ENCODE measurements at regions not wholly inside any gene's neighbourhood (a gene's known extent, or its start where the extent isn't known, plus 50 kb on each side); places are given as distances from the start of the nearest gene placed in this dataset.

DNA sequence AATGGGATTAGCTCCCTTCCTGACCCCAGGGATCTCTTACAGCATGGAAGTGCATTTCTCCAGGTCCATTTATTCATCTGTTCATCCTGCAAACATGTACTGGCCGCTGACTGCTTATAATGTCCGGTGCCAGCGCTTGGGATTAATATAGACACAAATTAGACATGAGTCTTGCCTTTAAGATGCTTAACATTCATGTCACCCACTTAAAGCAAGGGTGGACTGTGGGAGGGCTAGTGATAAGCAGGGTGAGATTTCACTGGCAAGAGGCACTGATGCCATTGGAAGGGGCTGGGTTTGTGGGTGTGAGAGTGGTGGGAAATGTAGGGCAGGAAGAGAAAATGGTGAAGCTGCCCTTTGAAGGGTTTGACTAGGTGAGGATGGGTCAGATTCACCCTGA is 92.2 kb upstream of the MPHOSPH6 start:
- Histone ChIP-seq H3K9ac (replicated peaks; ENCODE audit: extremely low read depth, insufficient read depth, low read length) (no peak overlapping the region), H3K4me3 (replicated peaks in 1 of 3; ENCODE audit: insufficient read depth in 1 of 3, low read depth in 1 of 3, low read length in 3 of 3) (no peak overlapping the region), H3K9me3 (replicated peaks; ENCODE audit: control insufficient read depth, insufficient read depth, low read length) (no peaks in the 10 kb centered on the region), H3K9me1 (replicated peaks; ENCODE audit: control insufficient read depth, extremely low read depth, insufficient read depth, low read length) (no peaks in the 10 kb centered on the region), H2AFZ (ENCODE audit: low read depth, low read length) (no peak overlapping the region), H3K79me2 (ENCODE audit: control insufficient read depth, insufficient read depth, low read length) (no peaks in the 10 kb centered on the region), H3K4me2 (ENCODE audit: insufficient read depth, low read length) (no peak overlapping the region), H3K27ac (ENCODE audit: insufficient read depth, low read depth, low read length) (no peak overlapping the region), H3K27me3 (ENCODE audit: control insufficient read depth in 2 of 2, insufficient read depth in 2 of 2, low read length in 2 of 2) (peaks cover 4 to 13% of the 10 kb centered on the region in 2 experiments), H3K36me3 (ENCODE audit: control insufficient read depth in 2 of 2, extremely low read depth in 1 of 2, insufficient read depth in 2 of 2, low read length in 2 of 2) (no peaks in the 10 kb centered on the region), H4K20me1 (replicated peaks; ENCODE audit: control insufficient read depth, extremely low read depth, insufficient read depth, low read length) (no peaks in the 10 kb centered on the region), H3K4me1 (ENCODE audit: control insufficient read depth, extremely low read depth, insufficient read depth, low read length) (no peaks in the 10 kb centered on the region)
- intact Hi-C loops (cut with micrococcal nuclease) = loop anchor here (2.0 to 10.0 kb wide), 6 partner anchors 195 to 1615 kb away; no protein-coding TSS in a partner anchor
- TF ChIP-seq POLR2AphosphoS5 (IDR thresholded peaks at IDR 0.05; ENCODE audit: insufficient read depth, low read depth, low read length) (no peak), GATA2 (IDR thresholded peaks at IDR 0.05; ENCODE audit: insufficient read depth, insufficient read length, low read depth, low read length) (no peak), JUN (IDR thresholded peaks at IDR 0.05; ENCODE audit: borderline replicate concordance, insufficient read depth, insufficient read length, low read depth) (no peak), FOS (IDR thresholded peaks at IDR 0.05; ENCODE audit: borderline replicate concordance, insufficient read depth, low read length) (no peak), EZH2 (IDR thresholded peaks at IDR 0.05; ENCODE audit: borderline replicate concordance, low read depth, low read length, severe bottlenecking) (no peak), MYC (IDR thresholded peaks at IDR 0.05; ENCODE audit: low read depth, low read length) (no peak), POLR2A (IDR thresholded peaks at IDR 0.05; ENCODE audit: low read depth, low read length) (no peak)
- TF ChIP-seq, protein P1, sequence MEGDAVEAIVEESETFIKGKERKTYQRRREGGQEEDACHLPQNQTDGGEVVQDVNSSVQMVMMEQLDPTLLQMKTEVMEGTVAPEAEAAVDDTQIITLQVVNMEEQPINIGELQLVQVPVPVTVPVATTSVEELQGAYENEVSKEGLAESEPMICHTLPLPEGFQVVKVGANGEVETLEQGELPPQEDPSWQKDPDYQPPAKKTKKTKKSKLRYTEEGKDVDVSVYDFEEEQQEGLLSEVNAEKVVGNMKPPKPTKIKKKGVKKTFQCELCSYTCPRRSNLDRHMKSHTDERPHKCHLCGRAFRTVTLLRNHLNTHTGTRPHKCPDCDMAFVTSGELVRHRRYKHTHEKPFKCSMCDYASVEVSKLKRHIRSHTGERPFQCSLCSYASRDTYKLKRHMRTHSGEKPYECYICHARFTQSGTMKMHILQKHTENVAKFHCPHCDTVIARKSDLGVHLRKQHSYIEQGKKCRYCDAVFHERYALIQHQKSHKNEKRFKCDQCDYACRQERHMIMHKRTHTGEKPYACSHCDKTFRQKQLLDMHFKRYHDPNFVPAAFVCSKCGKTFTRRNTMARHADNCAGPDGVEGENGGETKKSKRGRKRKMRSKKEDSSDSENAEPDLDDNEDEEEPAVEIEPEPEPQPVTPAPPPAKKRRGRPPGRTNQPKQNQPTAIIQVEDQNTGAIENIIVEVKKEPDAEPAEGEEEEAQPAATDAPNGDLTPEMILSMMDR (IDR thresholded peaks at IDR 0.05; ENCODE audit: extremely low read depth in 1 of 2, insufficient read depth in 1 of 2, low read depth in 1 of 2, low read length in 2 of 2) = no peak
- TF ChIP-seq, protein P2, sequence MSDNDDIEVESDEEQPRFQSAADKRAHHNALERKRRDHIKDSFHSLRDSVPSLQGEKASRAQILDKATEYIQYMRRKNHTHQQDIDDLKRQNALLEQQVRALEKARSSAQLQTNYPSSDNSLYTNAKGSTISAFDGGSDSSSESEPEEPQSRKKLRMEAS (IDR thresholded peaks at IDR 0.05; ENCODE audit: insufficient read depth, insufficient read length) = no peak
- DNase-seq (ENCODE audit: low read depth, low spot score) (no peak), FAIRE-seq (no peak)
- POLR2A ChIA-PET = no interaction called here
- CTCF ChIA-PET = interaction anchor here (1.3 to 4.8 kb wide), 9 partner anchors 8 to 1185 kb away, joined by 3 to 62 read pairs (median 10); no protein-coding TSS in a partner anchor
- dilution Hi-C loops (cut with MboI; ENCODE audit: extremely low pct_ligation_motif_present, low sequenced_read_pairs) = no loop called here
- no TSS peak for BruUV-seq (replicated peaks)

All from endothelial cell of umbilical vein (primary cell).